Ascending aorta (tissue), 2 donors: ENCODE measurements at regions not wholly inside any gene's neighbourhood (a gene's known extent, or its start where the extent isn't known, plus 50 kb on each side); places are given as distances from the start of the nearest gene placed in this dataset.

Experiments
- DNase-seq, 2 donors: peaks; one replicate each; pipeline ENCODE4 v3.0.0-alpha.2; 2019; ENCODE audit warnings: low spot score in 2 of 2
- H3K27ac ChIP-seq, 2 donors: fragments of 200-600 bp; sonication (generic); one replicate each; pipeline ENCODE4 v1.5.1; 2016 to 2017; ENCODE audit warnings: mild to moderate bottlenecking in 1 of 2
- H3K27me3 ChIP-seq: fragments of 200-600 bp; sonication (generic); one replicate; pipeline ENCODE4 v1.5.1; 2017
- H3K36me3 ChIP-seq, 2 donors: fragments of 200-600 bp; sonication (generic); one replicate each; pipeline ENCODE4 v1.5.1; 2016
- H3K4me1 ChIP-seq, 2 donors: fragments of 200-600 bp; sonication (generic); one replicate each; pipeline ENCODE4 v1.5.1; 2016 to 2017; ENCODE audit warnings: mild to moderate bottlenecking in 1 of 2
- H3K4me3 ChIP-seq, 2 donors: fragments of 200-600 bp; sonication (generic); one replicate each; pipeline ENCODE4 v1.5.1; 2016 to 2017; ENCODE audit warnings: mild to moderate bottlenecking in 1 of 2
- H3K9me3 ChIP-seq, 2 donors: fragments of 200-600 bp; sonication (generic); one replicate each; pipeline ENCODE4 v1.5.1; 2016
- CTCF ChIP-seq, 3 experiments: fragments of 200-600 bp in 2 of 3; fragments of 450-650 bp in 1 of 3; sonication (generic) in 2 of 3; IDR thresholded peaks; one replicate each; pipeline ENCODE4 v1.5.1; 2016 to 2019; ENCODE audit warnings: antibody characterized with exemption in 3 of 3, mild to moderate bottlenecking in 1 of 3, moderate library complexity in 1 of 3
- intact Hi-C: fragments of 100-400 bp; cut with DNase I; formaldehyde crosslinking; loops from one replicate; pipeline ENCODE4 v1.15.1; 2023

- H3K27ac ChIP-seq: no peak overlapping the region
- H3K36me3 ChIP-seq: no peaks in the 10 kb centered on the region
- intact Hi-C loops: no loop called here
- no peak overlapping the region for H3K4me3 ChIP-seq
- TF ChIP-seq CTCF (IDR thresholded peaks at IDR 0.05): no peak
- peaks cover 0 to 6% of the 10 kb centered on the region in 2 donors for H3K9me3 ChIP-seq
- no peaks in the 10 kb centered on the region for H3K4me1 ChIP-seq
- no peak for DNase-seq
- no peaks in the 10 kb centered on the region for H3K27me3 ChIP-seq
Observed at GRCh38 chr18:27838225-27838624, 338.7 kb downstream of the CDH2 start.

- Histone ChIP-seq H3K27me3 (no peaks in the 10 kb centered on the region), H3K4me3 (no peak overlapping the region), H3K27ac (no peak overlapping the region), H3K36me3 (no peaks in the 10 kb centered on the region), H3K9me3 (no peaks in the 10 kb centered on the region), H3K4me1 (no peaks in the 10 kb centered on the region)
- DNase-seq: no peak
- intact Hi-C loops: no loop called here
- TF ChIP-seq CTCF (IDR thresholded peaks at IDR 0.05): no peak
Observed at GRCh38 chr18:27826101-27826500, 350.8 kb downstream of the CDH2 start.

- no peaks in the 10 kb centered on the region for H3K36me3 ChIP-seq
- no peaks in the 10 kb centered on the region for H3K4me1 ChIP-seq
- no peak for DNase-seq
- no peak overlapping the region for H3K4me3 ChIP-seq
- no peaks in the 10 kb centered on the region for H3K27me3 ChIP-seq
- intact Hi-C loops: no loop called here
- no peak overlapping the region for H3K27ac ChIP-seq
- no peak for TF ChIP-seq CTCF (IDR thresholded peaks at IDR 0.05)
- H3K9me3 ChIP-seq: no peaks in the 10 kb centered on the region
Observed at GRCh38 chr18:27825689-27826088, 351.2 kb downstream of the CDH2 start.

GRCh38 chr18:27824841-27825681, 351.9 kb downstream of the CDH2 start:
- TF ChIP-seq CTCF (IDR thresholded peaks at IDR 0.05): no peak

GRCh38 chr18:27824275-27824674, 352.7 kb downstream of the CDH2 start:
- intact Hi-C loops: no loop called here
- DNase-seq: no peak
- TF ChIP-seq CTCF (IDR thresholded peaks at IDR 0.05): no peak
- Histone ChIP-seq H3K27me3 (no peaks in the 10 kb centered on the region), H3K27ac (no peak overlapping the region), H3K36me3 (no peaks in the 10 kb centered on the region), H3K9me3 (no peaks in the 10 kb centered on the region), H3K4me1 (no peaks in the 10 kb centered on the region), H3K4me3 (no peak overlapping the region)

More at GRCh38 chr18:27824841-27825681, 351.9 kb downstream of the CDH2 start:
- Histone ChIP-seq H3K36me3 (no peaks in the 10 kb centered on the region), H3K27ac (no peak overlapping the region), H3K27me3 (no peaks in the 10 kb centered on the region), H3K4me1 (no peaks in the 10 kb centered on the region), H3K9me3 (no peaks in the 10 kb centered on the region), H3K4me3 (no peak overlapping the region)
- no peak for DNase-seq
- intact Hi-C loops: no loop called here
